ENCODE measurements at regions not wholly inside any gene's neighbourhood (a gene's known extent, or its start where the extent isn't known, plus 50 kb on each side); places are given as distances from the start of the nearest gene placed in this dataset.
"Not testable (repeated sequence)": the region's sequence is repeated elsewhere in the genome, so short reads cannot be mapped to it uniquely, and the experiment has no call there.

DNA sequence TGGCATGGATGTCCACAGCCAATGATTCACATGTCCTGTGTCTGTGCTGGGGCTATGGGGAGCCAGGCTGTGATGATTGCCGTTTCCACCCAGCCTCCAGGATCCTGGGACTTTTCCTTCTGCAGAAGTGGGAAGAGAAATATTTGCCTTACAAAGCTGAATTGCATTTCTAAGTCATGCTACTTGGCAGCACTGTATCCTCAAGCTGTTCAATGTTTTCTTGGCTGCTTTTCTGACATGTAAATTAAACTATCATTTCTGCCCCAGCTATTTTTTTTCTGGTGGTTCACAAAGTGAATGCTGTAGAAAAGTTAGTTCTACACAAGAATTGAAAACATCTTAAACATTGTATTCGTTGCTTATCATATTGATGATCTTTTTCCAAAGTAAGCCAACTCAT, 51.9 kb upstream of the TCERG1L start:
- no peak for DNase-seq (ENCODE audit: low read depth in 2 of 2)

GRCh38 chr10:131371571-131371970, 60.0 kb upstream of the TCERG1L start:
- DNase-seq (ENCODE audit: low read depth in 2 of 2), result no peak

DNA sequence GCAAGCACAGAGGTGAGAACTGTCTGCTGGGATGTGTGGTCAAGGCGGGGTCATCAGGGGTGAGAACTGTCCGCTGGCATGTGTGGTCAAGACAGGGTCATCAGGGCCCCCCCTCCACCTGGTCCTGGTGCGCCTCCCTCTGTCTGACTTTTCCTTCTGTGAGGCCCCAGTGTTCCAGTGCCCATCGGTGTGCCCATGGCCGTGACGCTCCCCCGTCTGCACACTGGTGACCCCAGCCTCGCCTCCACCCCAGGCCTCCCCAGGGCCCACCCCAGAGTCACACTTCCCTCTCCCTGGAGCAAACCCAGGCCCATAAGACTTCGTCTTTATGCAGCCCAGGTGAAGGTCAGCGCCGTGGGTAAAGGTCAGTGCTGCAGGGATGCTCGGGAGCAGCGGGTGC, 70.1 kb upstream of the TCERG1L start:
- no peak for DNase-seq (ENCODE audit: low read depth in 2 of 2)

- DNase-seq (ENCODE audit: low read depth in 2 of 2), result not testable (repeated sequence)
Observed at GRCh38 chr10:131385161-131385872, 73.8 kb upstream of the TCERG1L start.

- no peak for DNase-seq (ENCODE audit: low read depth in 2 of 2)
Observed at GRCh38 chr10:131387018-131387529, 75.6 kb upstream of the TCERG1L start.

- no peak for DNase-seq (ENCODE audit: low read depth in 2 of 2)
Observed at GRCh38 chr10:131391936-131392335, 80.4 kb upstream of the TCERG1L start.

DNA sequence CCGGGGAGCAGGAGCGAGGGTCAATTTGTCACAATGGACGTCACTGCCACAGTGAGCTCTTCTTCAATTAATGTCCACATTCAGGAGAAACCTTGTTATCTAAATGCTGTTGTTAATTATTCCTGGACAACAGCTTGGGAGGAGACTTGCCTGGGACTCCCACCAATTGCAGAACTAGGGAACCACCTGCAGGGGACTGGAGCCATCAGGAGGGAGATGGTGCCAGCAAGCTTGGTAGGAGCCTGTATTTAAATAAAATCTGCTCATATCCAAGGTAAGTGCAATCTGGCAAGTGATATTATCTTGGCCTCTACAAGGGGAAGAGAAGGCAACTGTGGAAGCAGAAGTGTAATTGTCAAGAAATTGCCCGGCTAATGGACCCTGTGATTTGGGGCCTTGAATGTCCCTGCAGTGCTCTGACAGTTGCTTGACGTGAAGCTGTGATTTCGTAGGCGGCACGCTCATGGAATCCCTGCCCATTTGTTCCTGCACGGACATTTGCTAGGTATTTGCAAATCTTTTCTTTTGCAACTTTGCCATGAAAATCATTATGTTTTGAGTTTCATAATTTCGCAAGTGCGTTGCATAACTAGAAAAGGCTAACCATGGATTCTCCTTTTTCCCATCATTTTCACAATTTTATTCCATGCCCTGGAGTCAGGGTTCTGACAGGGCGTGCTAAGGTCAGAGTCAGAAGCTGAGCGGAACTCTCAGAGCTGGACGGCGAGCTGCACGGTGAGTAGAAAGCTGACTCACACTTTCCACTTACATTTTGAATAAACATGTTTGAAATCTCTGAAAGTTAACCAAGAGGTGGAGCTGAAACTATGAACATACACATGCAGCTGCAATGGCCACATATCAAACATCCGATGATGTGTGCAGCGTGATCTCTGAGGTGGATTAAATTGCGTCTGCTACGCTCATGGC, 84.9 kb upstream of the TCERG1L start:
- DNase-seq (ENCODE audit: low read depth in 2 of 2), result no peak

DNA sequence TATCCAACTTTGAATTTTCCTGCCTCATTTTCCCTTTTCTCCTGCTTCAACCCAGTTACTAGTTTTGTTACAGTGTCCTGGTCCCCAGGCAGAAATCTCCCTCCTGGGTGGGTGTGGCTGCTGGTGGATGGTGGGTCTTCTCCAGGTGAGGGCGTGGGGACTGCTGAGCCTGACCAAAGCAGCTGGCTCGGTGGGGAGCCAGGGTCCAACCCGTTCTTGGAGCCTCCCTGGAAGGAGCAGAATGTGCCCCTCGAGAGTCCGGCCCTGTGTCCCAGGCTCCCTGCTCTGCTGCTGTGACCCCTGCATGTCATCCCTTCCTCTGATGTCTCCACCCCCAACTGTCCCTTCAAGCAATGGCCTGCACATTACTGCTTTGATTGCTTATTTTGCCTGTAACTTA, 86.6 kb upstream of the TCERG1L start:
- no peak for DNase-seq (ENCODE audit: low read depth in 2 of 2)

- DNase-seq (ENCODE audit: low read depth in 2 of 2), result no peak
Observed at GRCh38 chr10:131399981-131400380, 88.5 kb upstream of the TCERG1L start.

GRCh38 chr10:131400513-131400912, 89.0 kb upstream of the TCERG1L start:
- DNase-seq (ENCODE audit: low read depth in 2 of 2), result no peak

GRCh38 chr10:131402771-131403650, 91.5 kb upstream of the TCERG1L start:
- no peak for DNase-seq (ENCODE audit: low read depth in 2 of 2)

GRCh38 chr10:131403936-131404335, 92.4 kb upstream of the TCERG1L start:
- DNase-seq (ENCODE audit: low read depth in 2 of 2), result no peak

GRCh38 chr10:131404886-131405285, 93.4 kb upstream of the TCERG1L start:
- DNase-seq (ENCODE audit: low read depth in 2 of 2), result no peak

DNA sequence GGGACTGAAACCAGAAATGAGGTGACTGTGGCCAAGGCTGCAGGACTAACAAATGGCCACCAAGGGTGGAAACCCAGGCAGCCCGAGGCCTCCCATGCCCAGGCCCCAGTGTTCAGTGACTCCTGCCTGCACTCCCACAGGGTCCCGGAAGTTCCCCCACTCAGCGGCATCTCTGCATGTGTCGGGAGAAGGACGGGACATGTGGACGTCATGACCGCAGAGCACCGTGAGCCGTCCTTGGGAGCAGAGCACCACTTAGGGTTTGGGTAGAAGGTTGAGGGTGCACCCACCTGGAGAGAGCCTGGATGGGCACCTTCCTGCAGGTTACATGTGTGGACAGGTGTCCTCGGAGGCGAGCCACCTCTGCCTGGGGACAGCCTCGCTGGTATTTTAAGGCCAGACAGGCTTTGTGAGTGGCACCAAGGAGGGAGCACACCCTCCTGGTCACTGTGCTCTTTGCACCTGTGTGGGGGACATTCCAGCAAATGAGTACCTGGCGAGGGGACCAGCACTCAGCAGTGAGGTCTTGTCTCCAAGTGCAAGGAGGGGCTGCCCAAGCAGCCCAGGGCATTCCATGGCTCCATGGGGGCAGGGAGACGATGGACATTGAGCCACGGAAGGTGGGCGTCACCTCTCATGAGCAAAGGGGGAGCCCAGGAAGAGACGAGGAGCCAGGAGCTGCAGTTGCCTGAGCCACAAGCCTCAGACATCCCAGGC, 95.3 kb upstream of the TCERG1L start:
- DNase-seq (ENCODE audit: low read depth in 2 of 2), result no peak

DNA sequence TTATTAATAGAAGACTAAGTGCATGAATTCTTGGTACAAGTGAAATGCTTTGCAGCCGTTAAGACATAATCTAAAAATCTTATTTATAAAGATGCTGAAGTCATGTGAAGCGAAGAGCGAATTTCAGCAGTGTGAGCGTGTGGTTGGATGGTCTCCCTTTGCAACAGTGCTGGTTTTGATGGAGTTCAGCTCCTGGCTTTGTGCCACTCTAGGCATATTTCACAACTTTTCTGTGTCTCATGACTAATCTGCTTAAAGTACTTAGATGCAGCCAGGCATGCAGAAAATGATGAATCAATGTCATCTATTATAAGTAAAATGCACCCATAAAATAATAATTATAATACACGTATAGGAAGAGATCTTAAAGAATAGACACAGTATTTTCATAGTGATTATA, 107.2 kb upstream of the TCERG1L start:
- DNase-seq (ENCODE audit: low read depth in 2 of 2), result no peak

- DNase-seq (ENCODE audit: low read depth in 2 of 2), result no peak
Observed at GRCh38 chr10:131419797-131420196, 108.3 kb upstream of the TCERG1L start.

- no peak for DNase-seq (ENCODE audit: low read depth in 2 of 2)
Observed at GRCh38 chr10:131420867-131421266, 109.3 kb upstream of the TCERG1L start.

- DNase-seq (ENCODE audit: low read depth in 2 of 2), result no peak
Observed at GRCh38 chr10:131421381-131421780, 109.9 kb upstream of the TCERG1L start.

GRCh38 chr10:131422731-131423130, 111.2 kb upstream of the TCERG1L start:
- DNase-seq (ENCODE audit: low read depth in 2 of 2), result no peak

GRCh38 chr10:131424053-131424452, 112.5 kb upstream of the TCERG1L start:
- DNase-seq (ENCODE audit: low read depth in 2 of 2), result no peak

DNA sequence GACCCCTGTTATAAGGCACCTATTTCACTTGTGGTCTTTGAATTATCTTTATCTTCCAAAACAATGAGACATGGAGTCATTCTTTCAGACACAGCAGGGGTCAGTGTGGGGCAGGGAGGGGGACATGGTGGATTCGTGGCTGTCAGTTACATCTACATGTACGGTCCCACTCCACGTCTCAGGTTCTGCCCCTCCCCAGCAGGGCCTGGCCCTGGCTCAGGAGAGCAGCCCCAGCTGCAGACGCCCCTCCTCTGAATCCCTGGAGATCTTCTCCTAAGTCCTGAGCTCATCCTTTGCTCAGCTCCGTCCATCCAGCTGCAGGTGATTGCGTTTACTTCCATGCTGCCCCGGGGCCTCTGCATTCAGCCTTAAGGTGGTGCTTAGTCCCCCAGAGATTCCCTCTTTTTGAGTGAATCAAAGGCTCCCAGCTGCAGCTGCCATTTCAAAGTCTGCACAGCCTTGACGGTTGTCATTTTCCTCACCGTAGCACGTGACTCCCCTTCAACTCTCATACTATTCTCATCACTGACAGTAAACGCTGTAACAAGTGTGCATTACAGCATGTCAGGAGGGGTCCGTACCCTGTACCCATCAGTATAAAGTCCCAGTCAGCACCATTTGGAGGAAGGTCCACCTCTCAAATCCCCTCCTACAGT, 113.4 kb upstream of the TCERG1L start:
- DNase-seq (ENCODE audit: low read depth in 2 of 2), result no peak

Data from stimulated activated CD4-positive, alpha-beta T cell treated with anti-CD3 and anti-CD28 coated beads, Interleukin-12 subunit alpha, Interleukin-12 subunit beta, amount 100 ng/mL, for 24 hours (primary cell).